NCI-H2081 (cell line): ENCODE measurements at regions not wholly inside any gene's neighbourhood (a gene's known extent, or its start where the extent isn't known, plus 50 kb on each side); places are given as distances from the start of the nearest gene placed in this dataset.

Experiments
- DNase-seq, 2 experiments: peaks; one replicate each; lab custom pipeline; 2025; lab: John Stamatoyannopoulos, UW

DNA sequence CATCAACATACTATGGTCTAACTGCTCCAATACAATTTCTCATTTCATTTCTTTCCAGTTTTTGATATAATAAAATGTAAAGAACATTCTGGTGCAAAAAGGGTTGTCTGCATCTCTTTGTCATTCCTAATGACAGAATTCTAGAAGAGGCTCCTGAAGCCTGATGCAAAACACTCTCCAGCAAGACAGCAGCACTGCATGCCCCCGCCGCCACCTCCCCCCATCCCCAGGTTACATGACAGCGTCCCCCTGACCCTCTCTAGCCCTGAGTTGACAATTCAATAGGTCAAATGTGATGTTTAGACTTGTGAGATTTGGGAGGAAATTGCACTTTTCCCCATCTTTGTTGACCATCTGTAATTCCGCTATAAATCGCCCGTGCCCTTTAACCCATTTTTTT lies 64.6 kb upstream of the C1orf21 start:
- DNase-seq: no peak

DNA sequence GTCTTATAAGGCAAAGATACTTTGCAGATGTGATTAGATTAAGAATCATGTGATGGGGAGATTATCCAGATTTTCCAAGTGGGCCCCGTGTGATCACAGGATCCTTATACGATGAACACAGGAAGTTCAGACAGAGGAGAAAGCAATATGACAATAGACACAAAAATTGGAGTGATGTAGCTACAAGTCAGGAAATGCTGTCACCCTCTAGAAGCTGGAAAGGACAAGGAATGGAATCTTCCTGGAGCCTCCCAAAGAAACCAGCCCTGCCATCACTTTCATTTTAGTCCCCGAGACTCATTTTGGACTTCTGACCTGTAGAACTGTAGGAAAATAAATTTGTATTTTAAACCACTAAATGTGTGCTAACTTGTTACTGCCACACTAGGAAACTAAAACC lies 61.9 kb upstream of the C1orf21 start:
- no peak for DNase-seq

DNA sequence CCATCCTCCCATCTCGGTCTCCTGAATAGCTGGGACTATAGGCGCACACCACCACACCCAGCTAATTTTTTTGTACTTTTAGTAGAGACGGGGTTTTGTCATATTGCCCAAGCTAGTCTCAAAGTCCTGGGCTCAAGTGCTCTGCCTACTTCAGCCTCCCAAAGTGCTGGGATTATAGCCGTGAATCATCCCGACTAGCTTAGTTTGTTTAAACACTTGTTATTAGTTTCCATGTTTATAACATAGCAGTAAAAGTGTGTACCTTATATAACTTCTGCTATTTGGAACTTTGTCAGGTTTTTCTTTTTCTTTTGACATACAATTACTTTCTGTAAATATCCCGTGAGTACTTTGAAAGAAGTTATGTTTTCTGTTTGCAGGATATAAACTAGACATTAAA lies 60.6 kb upstream of the C1orf21 start:
- no peak for DNase-seq

DNA sequence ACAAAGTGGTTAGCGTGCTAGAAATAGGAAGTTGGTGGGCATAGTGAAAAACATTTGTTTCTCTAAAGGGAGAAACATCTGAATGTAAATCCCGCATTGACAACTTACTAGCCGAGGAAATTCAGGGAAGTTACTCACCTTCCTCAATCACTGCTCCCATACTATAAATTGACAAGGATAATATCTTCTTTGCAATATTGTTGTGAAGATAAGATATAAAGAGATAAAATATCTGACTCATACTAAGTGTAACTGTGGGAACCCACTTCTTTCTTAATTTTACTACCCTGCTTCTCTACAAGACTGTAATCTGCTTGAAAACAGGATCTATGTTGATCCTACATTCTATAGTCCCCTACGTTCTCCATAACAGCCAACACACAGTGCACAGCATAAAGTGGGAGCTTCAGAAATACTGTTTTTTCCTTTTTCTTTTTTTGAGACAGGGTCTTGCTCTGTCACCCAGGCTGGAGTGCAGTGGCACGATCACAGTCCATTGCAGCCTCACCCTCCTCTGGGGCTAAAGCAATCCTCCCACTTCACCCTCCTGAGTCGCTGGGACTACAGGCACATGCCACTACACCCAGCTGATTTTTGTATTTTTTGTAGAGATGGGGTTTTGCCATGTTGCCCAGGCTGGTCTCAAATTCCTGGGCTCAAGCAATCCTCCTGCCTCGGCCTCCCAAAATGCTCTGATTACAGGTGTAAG lies 57.4 kb upstream of the C1orf21 start:
- DNase-seq: no peak

DNA sequence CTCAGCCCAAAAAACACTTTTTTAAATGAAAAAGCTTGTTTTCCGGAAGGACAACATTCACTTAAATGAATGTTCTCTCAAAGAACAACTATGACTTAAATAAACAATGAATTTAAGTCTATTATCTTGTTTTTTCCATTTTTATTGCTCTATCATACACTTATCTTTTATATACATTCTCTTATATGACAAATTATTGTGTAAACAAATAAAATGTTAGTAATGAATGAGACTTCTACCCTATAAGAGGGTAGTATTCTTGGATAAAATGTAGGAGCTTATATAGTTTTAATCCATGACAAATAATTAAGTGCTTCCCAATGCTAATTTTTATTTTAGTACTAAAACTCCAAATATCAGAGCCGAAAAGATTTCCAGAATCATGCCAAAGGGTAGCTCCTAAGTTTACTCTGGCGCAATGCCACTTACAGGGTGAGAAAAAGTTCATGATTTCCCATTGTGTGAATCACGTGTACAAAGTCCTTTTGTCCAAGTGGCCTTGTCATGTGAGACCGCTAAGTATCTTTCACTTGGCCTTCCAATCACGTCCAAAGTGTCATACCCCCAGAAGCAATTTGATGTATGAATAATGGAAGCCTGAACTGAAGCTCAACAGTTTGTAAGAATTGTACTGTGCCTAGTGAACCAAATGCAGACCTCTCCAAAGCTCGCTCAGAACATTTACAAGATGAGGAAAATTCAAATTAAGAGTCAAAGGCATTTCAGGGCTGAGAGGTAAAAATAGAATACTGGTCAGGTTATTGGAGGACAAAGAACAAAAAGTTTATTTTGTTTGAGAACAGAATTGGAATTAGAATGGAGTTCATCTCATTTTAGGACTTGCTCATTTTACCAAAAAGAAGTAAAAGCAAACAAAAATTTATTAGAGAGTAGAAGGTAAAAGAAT lies 56.6 kb upstream of the C1orf21 start:
- no peak for DNase-seq

DNA sequence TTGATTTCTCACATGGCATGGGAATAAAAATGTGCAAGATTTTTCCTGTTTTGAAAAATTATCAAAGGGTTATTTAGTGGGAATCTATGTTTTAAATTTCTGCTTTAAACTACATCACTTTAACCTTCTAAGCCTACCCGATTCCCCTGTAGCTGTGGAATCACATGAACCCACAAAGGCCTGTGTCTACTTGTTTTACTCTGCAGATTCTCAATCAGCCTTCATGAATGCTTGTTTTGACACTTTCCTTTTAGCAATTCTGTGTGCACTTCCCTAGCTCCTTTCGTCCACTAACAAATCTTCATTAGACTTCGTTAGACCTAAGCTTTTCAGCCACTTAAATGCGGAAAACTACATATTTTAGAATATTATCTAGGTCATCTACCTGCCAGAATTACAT lies 56.0 kb upstream of the C1orf21 start:
- no peak for DNase-seq
